Kidney tubule cell (primary cell): ENCODE measurements at regions not wholly inside any gene's neighbourhood (a gene's known extent, or its start where the extent isn't known, plus 50 kb on each side); places are given as distances from the start of the nearest gene placed in this dataset.
"Not testable (repeated sequence)": the region's sequence is repeated elsewhere in the genome, so short reads cannot be mapped to it uniquely, and the experiment has no call there.

Experiments used
- DNase-seq: peaks from one replicate; pipeline ENCODE4 v3.0.0-alpha.2; 2018; ENCODE audit warnings: low spot score

- not testable (repeated sequence) for DNase-seq
These were observed 132.7 kb downstream of the SNX10 start for GRCh38 chr7:26424319-26424718.

GRCh38 chr7:26425655-26426054 is 134.0 kb downstream of the SNX10 start:
- no peak for DNase-seq

- DNase-seq = no peak
These were observed 134.4 kb downstream of the SNX10 start for GRCh38 chr7:26426096-26426495.

GRCh38 chr7:26428571-26428970 is 136.9 kb downstream of the SNX10 start:
- no peak for DNase-seq

GRCh38 chr7:26429168-26429567 is 137.5 kb downstream of the SNX10 start:
- DNase-seq = peak; percentile 22

- no peak for DNase-seq
These were observed 143.3 kb downstream of the SNX10 start for GRCh38 chr7:26434974-26435373.

- no peak for DNase-seq
These were observed 145.4 kb downstream of the SNX10 start for GRCh38 chr7:26437003-26437532.

- no peak for DNase-seq
These were observed 146.4 kb downstream of the SNX10 start for GRCh38 chr7:26438078-26438477.

- no peak for DNase-seq
These were observed 148.0 kb downstream of the SNX10 start for GRCh38 chr7:26439521-26440232.

GRCh38 chr7:26440233-26441001 is 148.8 kb downstream of the SNX10 start:
- DNase-seq = no peak

GRCh38 chr7:26441002-26441521 is 149.4 kb downstream of the SNX10 start:
- no peak for DNase-seq

- DNase-seq = no peak
These were observed 150.1 kb downstream of the SNX10 start for GRCh38 chr7:26441611-26442277.

- DNase-seq = no peak
These were observed 151.3 kb downstream of the SNX10 start for GRCh38 chr7:26443006-26443405.

GRCh38 chr7:26443751-26444150 is 152.1 kb downstream of the SNX10 start:
- no peak for DNase-seq

GRCh38 chr7:26444555-26444954 is 152.9 kb downstream of the SNX10 start:
- no peak for DNase-seq

- DNase-seq = no peak
These were observed 155.5 kb downstream of the SNX10 start for GRCh38 chr7:26447116-26447515.

GRCh38 chr7:26449175-26450165 is 157.8 kb downstream of the SNX10 start:
- DNase-seq = peak; percentile 97

- DNase-seq = peak; percentile 40
These were observed 160.3 kb downstream of the SNX10 start for GRCh38 chr7:26451997-26452396.

GRCh38 chr7:26454180-26454579 is 162.5 kb downstream of the SNX10 start:
- DNase-seq = peak; percentile 40

GRCh38 chr7:26457696-26458327 is 166.2 kb downstream of the SNX10 start:
- DNase-seq = no peak
